Endodermal cell (in vitro differentiated cells): ENCODE measurements at regions not wholly inside any gene's neighbourhood (a gene's known extent, or its start where the extent isn't known, plus 50 kb on each side); places are given as distances from the start of the nearest gene placed in this dataset.

Source experiments
- DNase-seq: peaks from one replicate; pipeline ENCODE4 v3.0.0-alpha.2; 2017
- H3K27ac ChIP-seq: 2 replicates; pipeline ENCODE4 v1.5.1; 2013; ENCODE audit warnings: mild to moderate bottlenecking, low read depth, low read length, moderate library complexity
- H3K27me3 ChIP-seq: 2 replicates; pipeline ENCODE4 v1.6.1; 2013; ENCODE audit warnings: mild to moderate bottlenecking, low read length, moderate library complexity; ENCODE audit not compliant: insufficient read depth, control insufficient read depth, poor library complexity, severe bottlenecking
- H3K36me3 ChIP-seq: 2 replicates; pipeline ENCODE4 v1.7.0; 2013; ENCODE audit warnings: mild to moderate bottlenecking, low read length, moderate library complexity; ENCODE audit not compliant: control insufficient read depth, insufficient read depth
- H3K4me1 ChIP-seq: one replicate; pipeline ENCODE4 v1.7.0; 2013; ENCODE audit warnings: low read length; ENCODE audit not compliant: control insufficient read depth, insufficient read depth
- H3K4me3 ChIP-seq: 2 replicates; pipeline ENCODE4 v1.5.1; 2013; ENCODE audit warnings: mild to moderate bottlenecking, low read length, moderate library complexity
- H3K9ac ChIP-seq: 2 replicates; pipeline ENCODE4 v1.6.1; 2013; ENCODE audit warnings: mild to moderate bottlenecking, low read length, moderate library complexity; ENCODE audit not compliant: poor library complexity, severe bottlenecking; ENCODE audit errors: extremely low read depth
- H3K9me3 ChIP-seq: 2 replicates; pipeline ENCODE4 v1.6.1; 2013; ENCODE audit warnings: mild to moderate bottlenecking, low read length, moderate library complexity; ENCODE audit not compliant: control insufficient read depth
- H3K27ac Mint-ChIP-seq: 2 replicates; pipeline ENCODE4 v1.8.0; 2020; ENCODE audit warnings: mixed read lengths
- H3K27me3 Mint-ChIP-seq: 2 replicates; pipeline ENCODE4 v1.8.0; 2021; ENCODE audit warnings: mild to moderate bottlenecking, mixed read lengths; ENCODE audit not compliant: insufficient read depth
- H3K36me3 Mint-ChIP-seq: 2 replicates; pipeline ENCODE4 v1.8.0; 2020; ENCODE audit warnings: low read depth, mixed read lengths
- H3K4me1 Mint-ChIP-seq: 2 replicates; pipeline ENCODE4 v1.8.0; 2020; ENCODE audit warnings: mixed read lengths
- H3K4me3 Mint-ChIP-seq: 2 replicates; pipeline ENCODE4 v1.8.0; 2020; ENCODE audit warnings: mild to moderate bottlenecking, moderate library complexity, mixed read lengths
- H3K9me3 Mint-ChIP-seq: 2 replicates; pipeline ENCODE4 v1.8.0; 2020; ENCODE audit warnings: mild to moderate bottlenecking, mixed read lengths
- WGBS, 2 experiments: methylation state at CpG; one replicate each; pipeline versions ENCODE4 v1.1.5 to v1.1.7; 2013; ENCODE audit warnings: missing lambda C conversion rate in 2 of 2, mixed read lengths in 1 of 2; ENCODE audit not compliant: insufficient coverage in 1 of 2, insufficient read length in 1 of 2; 5-methylcytosine and 5-hydroxymethylcytosine counted together
- TF ChIP-seq, protein P1 (sequence below): fragments of 200-600 bp; sonication (generic); conservative IDR thresholded peaks from 2 replicates; pipeline ENCODE4 v1.5.0; 2021; ENCODE audit warnings: antibody characterized with exemption, mild to moderate bottlenecking

DNA sequence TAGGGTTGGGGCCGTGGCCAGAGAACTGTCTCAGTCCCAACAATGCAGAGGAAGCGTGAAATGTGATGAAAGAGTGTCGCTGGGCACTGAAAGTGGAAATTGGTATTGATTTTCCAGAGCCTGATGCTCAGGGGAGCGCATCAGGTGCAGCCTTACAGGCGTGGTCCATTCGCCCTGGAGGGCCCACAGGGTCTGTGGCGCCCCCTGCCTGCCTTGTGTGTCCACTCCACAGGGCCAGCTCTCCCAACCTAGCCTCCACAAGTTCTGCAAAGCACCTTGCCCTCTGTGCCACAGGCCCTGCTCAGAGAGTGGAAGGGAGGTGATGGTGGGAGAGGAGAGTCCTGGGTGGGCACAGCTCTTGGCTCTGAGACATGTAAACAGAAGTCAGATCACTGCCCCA lies 54.9 kb upstream of the LMO1 start:
- DNase-seq: peak; percentile 88
- Mint-ChIP-seq H3K27me3 (peaks cover 25% of the 10 kb centered on the region), H3K27ac (no peak overlapping the region), H3K36me3 (no peaks in the 10 kb centered on the region), H3K4me1 (no peaks in the 10 kb centered on the region), H3K9me3 (peaks cover 5% of the 10 kb centered on the region), H3K4me3 (no peak overlapping the region)
- TF ChIP-seq, protein P1, sequence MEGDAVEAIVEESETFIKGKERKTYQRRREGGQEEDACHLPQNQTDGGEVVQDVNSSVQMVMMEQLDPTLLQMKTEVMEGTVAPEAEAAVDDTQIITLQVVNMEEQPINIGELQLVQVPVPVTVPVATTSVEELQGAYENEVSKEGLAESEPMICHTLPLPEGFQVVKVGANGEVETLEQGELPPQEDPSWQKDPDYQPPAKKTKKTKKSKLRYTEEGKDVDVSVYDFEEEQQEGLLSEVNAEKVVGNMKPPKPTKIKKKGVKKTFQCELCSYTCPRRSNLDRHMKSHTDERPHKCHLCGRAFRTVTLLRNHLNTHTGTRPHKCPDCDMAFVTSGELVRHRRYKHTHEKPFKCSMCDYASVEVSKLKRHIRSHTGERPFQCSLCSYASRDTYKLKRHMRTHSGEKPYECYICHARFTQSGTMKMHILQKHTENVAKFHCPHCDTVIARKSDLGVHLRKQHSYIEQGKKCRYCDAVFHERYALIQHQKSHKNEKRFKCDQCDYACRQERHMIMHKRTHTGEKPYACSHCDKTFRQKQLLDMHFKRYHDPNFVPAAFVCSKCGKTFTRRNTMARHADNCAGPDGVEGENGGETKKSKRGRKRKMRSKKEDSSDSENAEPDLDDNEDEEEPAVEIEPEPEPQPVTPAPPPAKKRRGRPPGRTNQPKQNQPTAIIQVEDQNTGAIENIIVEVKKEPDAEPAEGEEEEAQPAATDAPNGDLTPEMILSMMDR: peak; percentile 91
- no peak overlapping the region for H3K4me3 ChIP-seq
- peaks cover 4% of the 10 kb centered on the region for H3K9me3 ChIP-seq
- no peaks in the 10 kb centered on the region for H3K36me3 ChIP-seq
- 67 to 70% methylated on average over 6 to 7 of the region's 7 CpGs for WGBS, 2 experiments
- no peak overlapping the region for H3K9ac ChIP-seq
- no peak overlapping the region for H3K27ac ChIP-seq
- no peaks in the 10 kb centered on the region for H3K4me1 ChIP-seq
- H3K27me3 ChIP-seq: no peaks in the 10 kb centered on the region

DNA sequence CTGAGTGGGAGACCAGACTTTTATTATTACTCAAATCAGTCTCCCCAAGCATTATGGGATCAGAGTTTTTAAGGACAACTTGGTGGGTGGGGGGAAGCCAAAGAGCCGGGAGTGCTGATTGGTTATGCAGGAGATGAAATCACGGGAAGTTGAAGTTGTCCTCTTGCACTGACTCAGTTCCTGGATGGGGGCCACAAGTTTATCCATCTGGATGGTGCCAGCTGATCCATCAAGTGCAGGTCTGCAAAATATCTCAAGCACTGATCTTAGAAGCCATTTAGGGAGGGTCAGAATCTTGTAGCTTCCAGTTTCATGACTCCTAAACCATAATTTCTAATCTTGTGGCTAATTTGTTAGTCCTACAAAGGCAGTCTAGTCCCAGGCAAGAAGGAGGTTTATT lies 53.5 kb upstream of the LMO1 start:
- Histone ChIP-seq H3K4me1 (no peaks in the 10 kb centered on the region), H3K9me3 (peaks cover under 1% of the 10 kb centered on the region), H3K27me3 (no peaks in the 10 kb centered on the region), H3K4me3 (no peak overlapping the region), H3K36me3 (no peaks in the 10 kb centered on the region), H3K27ac (no peak overlapping the region), H3K9ac (no peak overlapping the region)
- Mint-ChIP-seq H3K36me3 (no peaks in the 10 kb centered on the region), H3K27me3 (peaks cover 22% of the 10 kb centered on the region), H3K9me3 (peaks cover 2% of the 10 kb centered on the region), H3K4me1 (no peaks in the 10 kb centered on the region), H3K4me3 (no peak overlapping the region), H3K27ac (no peak overlapping the region)
- WGBS, 2 experiments: 83 to 92% methylated on average over 2 of the region's 2 CpGs
- DNase-seq: no peak
- TF ChIP-seq, protein P1: no peak

DNA sequence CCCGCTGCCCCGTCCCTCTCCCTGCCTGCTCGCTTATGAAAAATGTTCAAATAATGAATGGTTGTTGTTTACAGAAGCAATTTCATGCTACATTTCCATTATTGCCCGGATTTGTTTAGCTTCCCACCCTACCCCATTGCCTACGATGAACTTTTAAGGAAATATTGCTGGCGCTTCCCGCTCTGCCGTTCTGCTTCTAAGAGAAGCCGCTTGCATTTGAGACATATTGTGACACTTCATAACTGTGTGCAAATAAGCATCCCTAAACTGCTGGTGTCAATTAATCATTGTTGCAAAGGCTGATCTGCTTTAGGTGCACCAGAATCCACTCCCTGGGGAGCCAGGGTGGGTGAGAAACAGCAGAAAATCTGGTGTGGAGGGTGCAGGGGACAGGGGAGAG lies 52.3 kb upstream of the LMO1 start:
- DNase-seq: no peak
- Mint-ChIP-seq H3K27me3 (peaks cover 19% of the 10 kb centered on the region), H3K9me3 (no peaks in the 10 kb centered on the region), H3K4me1 (peaks cover 2% of the 10 kb centered on the region), H3K36me3 (no peaks in the 10 kb centered on the region), H3K4me3 (no peak overlapping the region), H3K27ac (no peak overlapping the region)
- H3K4me1 ChIP-seq: no peaks in the 10 kb centered on the region
- no peaks in the 10 kb centered on the region for H3K27me3 ChIP-seq
- H3K9me3 ChIP-seq: no peaks in the 10 kb centered on the region
- no peak overlapping the region for H3K27ac ChIP-seq
- no peak overlapping the region for H3K4me3 ChIP-seq
- TF ChIP-seq, protein P1: no peak
- H3K9ac ChIP-seq: no peak overlapping the region
- H3K36me3 ChIP-seq: no peaks in the 10 kb centered on the region
- 89 to 92% methylated on average over 6 to 8 of the region's 9 CpGs for WGBS, 2 experiments
